OCI-LY1 (cell line): ENCODE measurements at regions not wholly inside any gene's neighbourhood (a gene's known extent, or its start where the extent isn't known, plus 50 kb on each side); places are given as distances from the start of the nearest gene placed in this dataset.

Experiments used
- H2AFZ ChIP-seq: fragments of 200-600 bp; sonication (generic), shearing (Covaris generic); 2 replicates; pipeline ENCODE4 v1.6.0; 2014; ENCODE audit warnings: antibody characterized with exemption, mild to moderate bottlenecking, low read length
- H3F3A ChIP-seq: fragments of 200-600 bp; sonication (generic), shearing (Covaris generic); 2 replicates; pipeline ENCODE4 v1.6.0; 2014; ENCODE audit warnings: mild to moderate bottlenecking, antibody characterized with exemption, low read length, moderate library complexity; ENCODE audit not compliant: insufficient read depth
- H3K27ac ChIP-seq: fragments of 200-600 bp; sonication (generic); 2 replicates; pipeline ENCODE4 v1.5.1; 2014; ENCODE audit warnings: low read length, mixed run types, mild to moderate bottlenecking, low read depth; ENCODE audit not compliant: poor library complexity, severe bottlenecking
- H3K27me3 ChIP-seq: fragments of 200-600 bp; sonication (generic); 2 replicates; pipeline ENCODE4 v1.6.0; 2014; ENCODE audit warnings: antibody characterized with exemption, mild to moderate bottlenecking, low read length, moderate library complexity; ENCODE audit not compliant: insufficient read depth
- H3K36me3 ChIP-seq: fragments of 200-600 bp; sonication (generic); 2 replicates; pipeline ENCODE4 v1.6.1; 2014; ENCODE audit warnings: mild to moderate bottlenecking, antibody characterized with exemption, low read length, moderate library complexity, mixed read lengths; ENCODE audit not compliant: insufficient read depth
- H3K4me1 ChIP-seq: fragments of 200-600 bp; sonication (generic); 2 replicates; pipeline ENCODE4 v1.5.1; 2014; ENCODE audit warnings: mild to moderate bottlenecking, low read length, moderate library complexity; ENCODE audit not compliant: insufficient read depth, severe bottlenecking
- H3K4me2 ChIP-seq: fragments of 200-600 bp; sonication (generic), shearing (Covaris generic); 2 replicates; pipeline ENCODE4 v1.6.1; 2014; ENCODE audit warnings: low read length
- H3K4me3 ChIP-seq: fragments of 200-600 bp; sonication (generic); 2 replicates; pipeline ENCODE4 v1.5.1; 2014; ENCODE audit warnings: low read length, low read depth, mild to moderate bottlenecking, mixed read lengths; ENCODE audit not compliant: poor library complexity, severe bottlenecking
- H3K79me2 ChIP-seq: fragments of 200-600 bp; shearing (Covaris generic); 2 replicates; pipeline ENCODE4 v1.6.1; 2016; ENCODE audit warnings: mixed run types, low read length, mixed read lengths; ENCODE audit not compliant: insufficient read depth
- H3K9ac ChIP-seq: fragments of 200-600 bp; sonication (generic), shearing (Covaris generic); 2 replicates; pipeline ENCODE4 v1.6.1; 2014; ENCODE audit warnings: mild to moderate bottlenecking, low read length, mixed read lengths
- H3K9me2 ChIP-seq: fragments of 200-600 bp; sonication (generic), shearing (Covaris generic); 2 replicates; pipeline ENCODE4 v1.6.1; 2014; ENCODE audit warnings: low read depth, mild to moderate bottlenecking, low read length, mixed read lengths
- H3K9me3 ChIP-seq: fragments of 200-600 bp; shearing (Covaris generic); 2 replicates; pipeline ENCODE4 v1.6.1; 2014; ENCODE audit warnings: low read length, mixed read lengths
- H4K20me1 ChIP-seq: fragments of 200-600 bp; sonication (generic), shearing (Covaris generic); 2 replicates; pipeline ENCODE4 v1.6.0; 2016; ENCODE audit warnings: mild to moderate bottlenecking, low read length; ENCODE audit not compliant: insufficient read depth
- EZH2 ChIP-seq: fragments of 200-600 bp; sonication (generic), shearing (Covaris generic); IDR thresholded peaks from 2 replicates; pipeline ENCODE4 v1.8.0; 2017; ENCODE audit warnings: borderline replicate concordance, mixed run types, mild to moderate bottlenecking, antibody characterized with exemption, low read length, moderate library complexity, mixed read lengths
- TF ChIP-seq, protein P1 (sequence below): fragments of 200-600 bp; sonication (generic), shearing (Covaris generic); IDR thresholded peaks from 2 replicates; pipeline ENCODE4 v1.5.1; 2017; ENCODE audit warnings: mild to moderate bottlenecking, antibody characterized with exemption, low read length, moderate library complexity, mixed read lengths

DNA sequence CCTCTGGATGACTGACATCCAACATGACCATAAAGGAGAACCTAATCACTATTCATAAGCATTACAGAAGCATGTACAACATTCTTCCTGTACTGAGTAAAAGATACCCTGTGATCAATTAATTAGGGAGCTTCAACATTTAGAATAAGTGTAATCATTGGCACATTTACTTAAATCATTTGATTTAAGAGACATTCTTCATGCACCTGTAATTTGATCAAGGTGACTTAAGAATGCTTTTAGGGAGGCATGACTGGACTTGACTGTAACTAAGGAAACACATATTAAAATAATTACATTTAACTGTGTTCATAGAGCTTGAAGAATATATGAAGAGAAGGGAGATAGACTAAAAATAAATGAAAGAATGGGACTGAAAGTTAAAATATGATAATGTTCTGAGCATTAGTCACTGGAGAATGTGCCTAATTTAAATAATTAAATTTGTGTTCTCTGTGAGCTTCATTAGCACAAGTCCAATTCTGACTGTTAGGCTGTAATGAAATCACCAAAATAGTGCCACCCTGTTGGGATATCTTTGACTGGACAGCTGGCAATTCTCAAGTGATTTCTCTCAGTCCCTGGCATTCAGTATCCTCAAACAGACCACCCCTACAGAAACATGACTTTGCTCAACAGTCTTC lies 295.5 kb upstream of the ADGRB3 start:
- Histone ChIP-seq H3K9me3 (no peaks in the 10 kb centered on the region), H3K36me3 (no peaks in the 10 kb centered on the region), H3K27me3 (no peaks in the 10 kb centered on the region), H3K4me2 (no peak overlapping the region), H3K9me2 (no peaks in the 10 kb centered on the region), H3K9ac (no peak overlapping the region), H3K27ac (no peak overlapping the region), H3K79me2 (no peaks in the 10 kb centered on the region), H2AFZ (no peak overlapping the region), H3K4me1 (no peaks in the 10 kb centered on the region), H4K20me1 (no peaks in the 10 kb centered on the region), H3F3A (no peaks in the 10 kb centered on the region), H3K4me3 (no peak overlapping the region)
- no peak for TF ChIP-seq EZH2
- TF ChIP-seq, protein P1, sequence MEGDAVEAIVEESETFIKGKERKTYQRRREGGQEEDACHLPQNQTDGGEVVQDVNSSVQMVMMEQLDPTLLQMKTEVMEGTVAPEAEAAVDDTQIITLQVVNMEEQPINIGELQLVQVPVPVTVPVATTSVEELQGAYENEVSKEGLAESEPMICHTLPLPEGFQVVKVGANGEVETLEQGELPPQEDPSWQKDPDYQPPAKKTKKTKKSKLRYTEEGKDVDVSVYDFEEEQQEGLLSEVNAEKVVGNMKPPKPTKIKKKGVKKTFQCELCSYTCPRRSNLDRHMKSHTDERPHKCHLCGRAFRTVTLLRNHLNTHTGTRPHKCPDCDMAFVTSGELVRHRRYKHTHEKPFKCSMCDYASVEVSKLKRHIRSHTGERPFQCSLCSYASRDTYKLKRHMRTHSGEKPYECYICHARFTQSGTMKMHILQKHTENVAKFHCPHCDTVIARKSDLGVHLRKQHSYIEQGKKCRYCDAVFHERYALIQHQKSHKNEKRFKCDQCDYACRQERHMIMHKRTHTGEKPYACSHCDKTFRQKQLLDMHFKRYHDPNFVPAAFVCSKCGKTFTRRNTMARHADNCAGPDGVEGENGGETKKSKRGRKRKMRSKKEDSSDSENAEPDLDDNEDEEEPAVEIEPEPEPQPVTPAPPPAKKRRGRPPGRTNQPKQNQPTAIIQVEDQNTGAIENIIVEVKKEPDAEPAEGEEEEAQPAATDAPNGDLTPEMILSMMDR, result no peak

DNA sequence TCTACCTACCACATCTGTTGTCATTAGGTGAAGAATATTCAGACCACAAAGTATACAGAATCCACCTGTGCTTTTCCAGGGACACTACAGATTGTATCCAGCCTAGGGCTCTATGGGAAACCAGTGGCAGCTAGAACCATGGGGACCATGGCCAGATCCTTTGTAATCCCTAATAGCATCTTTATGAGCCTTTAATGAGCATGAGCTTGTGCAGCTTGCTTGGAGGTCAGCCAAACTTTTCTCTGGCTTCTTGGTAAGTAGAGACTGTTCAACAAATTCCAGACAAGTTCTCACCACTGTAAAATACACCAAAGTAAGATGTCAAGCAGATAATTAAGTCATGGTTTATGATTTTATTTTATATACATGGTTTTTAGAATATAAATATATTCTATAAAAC lies 301.6 kb upstream of the ADGRB3 start:
- H3K4me2 ChIP-seq, result no peak overlapping the region
- H3K9me2 ChIP-seq, result no peaks in the 10 kb centered on the region
- H3K9ac ChIP-seq, result no peak overlapping the region
- no peaks in the 10 kb centered on the region for H3K4me1 ChIP-seq
- no peaks in the 10 kb centered on the region for H3K27me3 ChIP-seq
- H3K79me2 ChIP-seq, result no peaks in the 10 kb centered on the region
- no peak overlapping the region for H3K4me3 ChIP-seq
- H3K36me3 ChIP-seq, result no peaks in the 10 kb centered on the region
- H2AFZ ChIP-seq, result no peak overlapping the region
- no peak overlapping the region for H3K27ac ChIP-seq
- H4K20me1 ChIP-seq, result no peaks in the 10 kb centered on the region
- H3F3A ChIP-seq, result no peaks in the 10 kb centered on the region
- no peak for TF ChIP-seq EZH2
- TF ChIP-seq, protein P1, result no peak
- H3K9me3 ChIP-seq, result no peaks in the 10 kb centered on the region

DNA sequence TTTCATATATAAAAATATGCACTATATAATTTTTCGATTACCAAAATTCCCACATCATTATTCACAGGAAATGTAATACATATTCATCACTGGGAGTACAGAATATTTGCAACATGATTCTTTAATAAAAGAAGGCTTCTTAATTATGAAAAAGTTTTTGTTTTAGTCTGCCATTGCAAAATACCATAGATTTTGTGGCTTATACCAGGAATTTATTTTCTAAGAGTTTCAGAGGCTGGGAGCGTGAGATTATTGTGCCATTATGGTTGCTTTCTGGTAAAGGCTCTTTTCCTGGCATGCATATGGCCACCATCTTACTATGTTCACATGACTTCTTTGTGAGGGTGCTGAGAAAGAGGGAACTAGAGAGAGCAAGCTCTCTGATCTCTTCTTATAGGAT lies 306.9 kb upstream of the ADGRB3 start:
- Histone ChIP-seq H3K4me2 (no peak overlapping the region), H3K4me1 (no peaks in the 10 kb centered on the region), H3K9me3 (no peaks in the 10 kb centered on the region), H3K27ac (no peak overlapping the region), H3K36me3 (no peaks in the 10 kb centered on the region), H4K20me1 (no peaks in the 10 kb centered on the region), H3K27me3 (no peaks in the 10 kb centered on the region), H3K79me2 (no peaks in the 10 kb centered on the region), H3K9ac (no peak overlapping the region), H3K9me2 (no peaks in the 10 kb centered on the region), H3K4me3 (no peak overlapping the region), H3F3A (no peaks in the 10 kb centered on the region), H2AFZ (no peak overlapping the region)
- TF ChIP-seq EZH2, result no peak
- TF ChIP-seq, protein P1, result no peak
